T-helper 9 cell (primary cell): ENCODE measurements at regions not wholly inside any gene's neighbourhood (a gene's known extent, or its start where the extent isn't known, plus 50 kb on each side); places are given as distances from the start of the nearest gene placed in this dataset.
"Not testable (repeated sequence)": the region's sequence is repeated elsewhere in the genome, so short reads cannot be mapped to it uniquely, and the experiment has no call there.

ENCODE experiments used
- DNase-seq: peaks from one replicate; pipeline ENCODE4 v3.0.0-alpha.2; 2020

GRCh38 chrX:77003956-77004355 is 443.2 kb upstream of the FGF16 start:
- DNase-seq, result no peak

DNA sequence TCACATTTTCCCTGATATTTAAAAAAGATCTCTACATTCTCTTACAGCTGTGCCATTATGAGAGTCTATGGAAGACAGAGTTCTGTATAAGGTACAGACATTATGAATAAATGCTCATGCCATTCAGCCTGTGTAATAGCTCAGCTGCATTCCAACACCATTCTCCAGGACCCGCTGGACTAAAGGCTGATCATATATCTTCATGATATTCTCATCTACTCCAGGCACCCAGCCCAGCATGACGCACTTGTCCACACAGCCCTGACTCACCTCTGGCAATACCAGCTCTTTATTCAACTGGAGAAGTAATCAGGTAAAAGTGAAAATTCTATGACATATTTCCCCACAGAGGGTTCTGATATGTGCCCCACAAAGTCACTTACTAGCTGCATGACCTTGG is 437.5 kb upstream of the FGF16 start:
- DNase-seq, result no peak

- no peak for DNase-seq
These were observed 432.5 kb upstream of the FGF16 start for GRCh38 chrX:77014377-77015372.

DNA sequence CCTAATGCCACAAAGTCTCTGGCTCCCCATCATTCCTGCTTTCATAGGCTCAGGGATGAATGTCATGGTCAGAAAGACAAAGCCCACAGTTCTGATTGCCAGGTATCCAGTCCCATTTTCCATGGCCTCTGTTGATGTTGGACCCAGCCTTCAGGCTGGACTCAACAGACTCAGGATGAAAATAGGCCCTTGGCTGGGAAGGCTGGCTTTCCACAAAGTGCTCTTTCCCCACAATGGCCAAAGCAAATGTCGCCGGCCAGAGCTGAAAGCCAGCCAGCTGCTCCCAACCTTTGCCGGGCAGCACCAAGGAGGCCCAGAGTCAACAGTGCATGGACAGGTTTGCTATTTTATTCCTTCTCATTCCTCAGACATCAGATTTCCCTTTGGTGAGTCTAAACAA is 430.1 kb upstream of the FGF16 start:
- DNase-seq, result no peak

- not testable (repeated sequence) for DNase-seq
These were observed 400.9 kb upstream of the FGF16 start for GRCh38 chrX:77046180-77046810.

DNA sequence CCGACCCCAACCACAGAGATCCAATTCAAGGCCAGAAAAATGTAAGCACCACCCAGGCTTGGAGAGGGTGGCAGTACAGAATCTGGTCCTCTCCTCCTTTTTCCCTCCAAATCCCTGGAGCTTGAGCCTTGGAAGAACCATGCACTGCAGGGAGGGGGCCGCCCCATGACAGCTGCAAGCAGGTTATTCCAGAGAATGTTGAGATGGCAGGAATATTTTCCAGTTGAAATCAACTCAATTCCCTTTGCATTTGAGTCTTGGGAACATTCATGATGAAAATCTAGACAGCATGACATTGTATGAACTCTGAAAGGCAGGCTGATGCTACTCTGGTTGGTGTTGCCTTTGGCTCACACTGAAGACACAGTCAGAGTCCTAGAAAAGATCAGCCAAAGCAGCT is 386.6 kb upstream of the FGF16 start:
- no peak for DNase-seq

- no peak for DNase-seq
These were observed 386.2 kb upstream of the FGF16 start for GRCh38 chrX:77061022-77061421.

- no peak for DNase-seq
These were observed 385.6 kb upstream of the FGF16 start for GRCh38 chrX:77061545-77061944.

DNA sequence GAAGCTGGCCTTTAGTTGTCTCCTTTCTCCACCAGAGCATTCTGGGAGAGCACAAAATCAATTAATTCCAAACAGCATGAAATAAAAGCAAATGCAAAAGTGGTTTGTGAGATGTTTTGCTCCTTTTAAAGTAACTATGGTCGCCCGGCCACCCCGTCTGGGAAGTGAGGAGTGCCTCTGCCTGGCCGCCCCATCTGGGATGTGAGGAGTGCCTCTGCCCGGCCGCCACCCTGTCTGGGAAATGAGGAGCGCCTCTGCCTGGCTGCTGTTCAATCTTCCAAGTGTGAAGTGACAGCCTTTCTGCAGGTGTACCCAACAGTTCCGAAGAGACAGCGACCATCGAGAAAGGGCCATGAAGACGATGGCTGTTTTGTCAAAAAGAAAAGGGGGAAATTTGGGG is 381.3 kb upstream of the FGF16 start:
- DNase-seq, result no peak

DNA sequence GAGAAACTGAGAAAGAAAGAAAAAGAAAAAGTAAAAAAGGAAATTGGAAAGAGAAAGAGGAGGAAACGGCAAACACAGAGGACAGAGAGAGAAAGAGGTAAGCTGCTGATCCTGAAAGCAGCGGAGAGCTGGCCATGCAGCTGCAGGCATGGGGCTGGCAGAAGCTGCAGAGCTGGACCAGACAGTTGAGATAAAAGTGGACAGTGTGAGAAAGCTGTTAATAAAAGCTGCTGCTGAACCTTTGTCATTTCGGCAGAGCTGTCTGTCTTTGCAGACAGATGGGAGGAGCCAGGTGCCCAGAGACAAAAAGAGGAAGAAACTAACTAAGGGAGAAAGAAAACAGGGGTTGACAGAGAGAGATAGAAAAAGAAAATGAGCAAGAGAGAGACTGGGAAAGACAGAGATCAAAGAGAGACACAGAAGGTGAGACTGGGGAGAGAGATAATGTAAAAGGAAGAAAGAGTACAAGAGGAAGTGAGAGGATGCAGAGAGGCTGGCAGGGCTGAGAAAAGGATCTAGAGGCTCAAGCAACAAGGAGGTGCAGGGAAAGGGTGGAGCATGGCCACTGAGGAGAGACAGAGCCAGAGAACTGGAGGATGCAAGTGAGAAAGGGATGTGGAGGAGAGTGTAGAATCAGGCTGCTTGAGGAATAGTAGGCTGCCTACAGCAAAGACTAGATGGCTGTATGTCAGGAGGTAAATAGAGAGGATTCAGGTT is 376.8 kb upstream of the FGF16 start:
- no peak for DNase-seq

- no peak for DNase-seq
These were observed 370.3 kb upstream of the FGF16 start for GRCh38 chrX:77076896-77077295.

DNA sequence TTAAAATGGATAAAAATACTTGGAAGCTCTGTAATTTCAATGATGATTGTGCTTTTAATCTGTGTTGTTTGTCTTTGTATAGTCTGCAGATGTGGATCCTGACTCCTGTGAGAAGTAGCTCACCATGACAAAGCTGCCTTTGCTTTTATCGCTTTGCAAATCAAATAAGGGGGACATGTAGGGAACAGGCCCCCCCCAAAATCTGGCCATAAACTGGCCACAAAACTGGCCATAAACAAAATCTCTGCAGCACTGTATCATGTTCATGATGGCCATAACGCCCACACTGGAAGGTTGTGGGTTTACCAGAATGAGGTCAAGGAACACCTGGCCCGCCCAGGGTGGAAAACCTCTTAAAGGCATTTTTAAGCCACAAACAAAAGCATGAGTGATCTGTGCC is 366.0 kb upstream of the FGF16 start:
- not testable (repeated sequence) for DNase-seq

GRCh38 chrX:77085372-77085771 is 361.8 kb upstream of the FGF16 start:
- DNase-seq, result no peak

DNA sequence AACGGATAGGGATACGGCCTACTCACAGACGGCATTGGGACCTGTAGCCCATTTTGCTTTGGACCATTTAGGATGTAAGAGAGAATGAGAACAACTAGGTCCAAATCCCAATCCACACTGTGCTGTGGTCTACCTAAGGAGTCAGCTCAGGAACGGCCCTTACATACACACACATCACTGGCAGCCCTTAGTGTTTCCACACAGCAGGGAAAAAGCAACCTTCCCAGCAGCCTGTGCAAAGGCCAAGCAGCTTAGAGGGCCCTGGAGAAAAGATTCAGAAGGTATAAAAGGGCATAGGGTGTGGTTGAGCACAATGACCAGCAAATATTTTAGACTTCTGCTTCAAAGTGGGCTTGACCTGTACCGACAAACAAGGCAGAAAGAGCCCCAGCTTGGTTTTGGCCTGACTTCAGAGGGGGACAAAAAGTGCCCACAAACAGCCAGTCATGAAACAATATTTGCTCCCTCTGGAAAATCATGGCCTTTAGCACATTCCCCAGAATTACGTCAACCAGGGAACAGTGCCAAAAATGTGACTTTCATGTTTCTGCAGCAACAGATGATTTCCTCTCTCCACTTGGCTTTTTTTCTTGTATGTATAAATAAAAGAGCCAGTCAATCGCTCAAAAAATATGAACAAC is 359.5 kb upstream of the FGF16 start:
- DNase-seq, result no peak

DNA sequence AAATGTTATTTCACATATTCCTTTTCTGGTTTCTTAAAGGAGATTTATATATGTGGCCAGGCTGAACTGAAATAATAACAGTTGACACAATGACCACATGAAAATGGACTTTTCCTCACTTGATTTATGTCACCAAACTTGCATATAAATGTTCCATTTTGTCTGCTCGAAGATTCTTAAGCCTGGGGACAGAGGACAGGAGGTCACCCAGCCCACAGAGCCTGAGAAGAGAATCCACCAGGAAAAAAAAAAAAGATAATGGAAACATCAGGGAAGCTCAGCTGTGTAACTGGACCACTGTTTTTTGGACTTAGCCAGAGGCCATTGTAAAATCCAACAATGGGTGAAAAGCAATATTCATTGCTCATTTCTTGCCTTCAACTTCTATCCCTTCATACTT is 359.0 kb upstream of the FGF16 start:
- no peak for DNase-seq

DNA sequence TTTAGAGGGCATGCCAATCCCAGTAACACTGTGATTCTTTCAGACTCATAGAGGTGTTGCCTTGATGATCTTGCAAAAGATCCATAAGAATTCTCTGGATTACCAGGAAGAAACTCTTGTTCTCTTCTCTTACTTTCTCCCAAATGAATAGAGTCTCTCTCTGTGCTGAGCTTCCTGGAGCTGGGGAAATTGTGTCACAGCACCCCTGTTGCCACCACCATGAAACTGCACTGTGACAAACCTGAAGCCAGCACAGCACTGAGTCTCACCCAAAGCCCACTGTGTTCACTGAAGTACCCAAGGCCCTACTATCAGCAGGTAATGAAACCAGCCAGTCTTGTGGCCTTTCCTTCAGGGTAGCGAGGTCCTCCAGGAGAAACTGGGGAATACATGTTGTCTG is 332.7 kb upstream of the FGF16 start:
- no peak for DNase-seq

GRCh38 chrX:77118686-77119085 is 328.5 kb upstream of the FGF16 start:
- DNase-seq, result no peak

DNA sequence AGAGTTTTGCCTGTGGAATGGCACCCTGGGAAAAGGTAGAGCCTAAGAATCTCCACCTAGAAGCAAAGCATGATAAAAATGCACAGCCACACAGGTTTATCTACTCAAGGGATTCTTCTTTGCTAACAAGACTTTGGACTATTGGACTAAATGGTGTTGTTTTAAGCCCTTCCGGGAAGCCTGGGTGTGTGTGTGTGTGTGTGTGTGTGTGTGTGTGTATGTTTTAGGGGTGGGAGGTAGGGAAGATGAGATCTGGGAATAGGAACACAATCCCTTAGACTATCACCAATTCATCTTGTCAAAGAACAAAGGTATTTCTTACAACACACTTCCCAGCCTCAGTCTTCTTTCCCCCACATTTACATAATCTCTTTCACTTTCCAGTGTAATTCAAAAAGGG is 327.5 kb upstream of the FGF16 start:
- DNase-seq, result no peak

DNA sequence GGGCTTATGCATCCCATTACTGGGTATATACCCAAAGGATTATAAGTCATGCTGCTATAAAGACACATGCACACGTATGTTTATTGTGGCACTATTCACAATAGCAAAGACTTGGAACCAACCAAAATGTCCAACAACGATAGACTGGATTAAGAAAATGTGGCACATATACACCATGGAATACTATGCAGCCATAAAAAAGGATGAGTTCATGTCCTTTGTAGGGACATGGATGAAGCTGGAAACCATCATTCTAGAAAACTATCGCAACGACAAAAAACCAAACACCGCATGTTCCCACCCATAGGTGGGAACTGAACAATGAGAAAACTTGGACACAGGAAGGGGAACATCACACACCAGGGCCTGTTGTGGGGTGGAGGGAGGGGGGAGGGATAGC is 323.3 kb upstream of the FGF16 start:
- DNase-seq, result not testable (repeated sequence)

DNA sequence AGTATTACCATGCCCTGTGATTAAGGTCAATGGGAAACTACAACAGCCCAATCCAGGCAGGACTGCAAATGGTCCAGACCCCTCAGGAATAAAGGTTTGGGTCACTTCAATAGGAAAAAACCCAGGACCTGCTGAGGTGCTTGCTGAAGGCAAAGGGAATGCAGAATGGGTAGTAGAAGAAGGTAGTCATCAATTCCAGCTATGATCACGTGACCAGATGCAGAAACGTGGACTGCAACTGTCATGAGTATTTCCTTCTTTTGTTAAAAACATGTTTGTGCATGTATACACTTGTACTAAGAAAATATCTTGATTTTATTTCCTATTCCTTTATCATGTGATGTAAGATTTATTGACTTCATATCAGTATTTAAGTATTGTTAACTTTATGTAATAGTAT is 319.6 kb upstream of the FGF16 start:
- not testable (repeated sequence) for DNase-seq

DNA sequence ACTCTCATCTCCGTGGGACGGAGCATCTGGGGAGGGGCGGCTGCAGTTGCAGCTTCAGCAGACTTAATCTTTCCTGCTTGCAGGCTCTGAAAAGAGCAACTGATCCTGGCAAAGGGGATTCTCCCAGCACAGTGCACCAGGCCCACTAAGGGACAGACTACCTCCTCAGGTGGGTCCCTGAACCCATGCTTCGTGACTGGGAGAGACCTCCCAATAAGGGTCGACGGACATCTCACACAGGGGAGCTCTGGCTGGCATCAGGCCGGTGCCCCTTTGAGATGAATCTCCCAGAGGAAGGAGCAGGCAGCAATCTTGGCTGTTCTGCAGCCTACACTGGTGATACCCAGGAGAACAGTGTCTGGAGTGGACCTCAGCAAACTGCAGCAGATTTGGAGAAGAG is 303.3 kb upstream of the FGF16 start:
- DNase-seq, result no peak

GRCh38 chrX:77160301-77160700 is 286.9 kb upstream of the FGF16 start:
- peak; percentile 8 for DNase-seq

DNA sequence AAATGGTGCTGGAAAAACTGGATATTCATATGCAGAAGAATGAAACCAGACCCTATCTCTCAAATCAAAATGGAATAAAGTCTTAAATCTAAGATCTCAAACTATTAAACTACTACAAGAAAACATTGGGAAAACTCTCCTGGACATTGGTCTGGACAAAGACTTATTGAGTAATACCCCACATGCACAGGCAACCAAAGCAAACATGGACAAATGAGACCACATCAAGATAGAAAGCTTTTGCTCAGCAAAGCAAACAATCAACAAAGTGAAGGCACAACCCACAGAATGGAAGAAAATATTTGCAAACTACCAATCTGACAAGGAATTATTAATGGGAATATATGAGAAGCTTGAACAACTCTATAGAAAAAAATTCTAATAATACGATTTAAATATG is 284.4 kb upstream of the FGF16 start:
- DNase-seq, result no peak
